Ovary (tissue), 7 donors: ENCODE measurements at regions not wholly inside any gene's neighbourhood (a gene's known extent, or its start where the extent isn't known, plus 50 kb on each side); places are given as distances from the start of the nearest gene placed in this dataset.

ENCODE experiments used
- DNase-seq, 5 donors: peaks; one replicate each; pipeline ENCODE4 v3.0.0-alpha.2; 2019 to 2020
- H3K27ac ChIP-seq, 2 donors: fragments of 200-600 bp; one replicate each; pipeline versions ENCODE4 v1.5.1 to v1.8.0; 2019 to 2022
- H3K27me3 ChIP-seq: fragments of 200-600 bp; one replicate; pipeline ENCODE4 v1.8.0; 2022
- H3K36me3 ChIP-seq: fragments of 200-600 bp; sonication (generic); one replicate; pipeline ENCODE4 v1.5.1; 2019
- H3K4me1 ChIP-seq: one replicate; pipeline ENCODE4 v1.8.1; 2013; ENCODE audit warnings: mild to moderate bottlenecking, moderate library complexity; ENCODE audit not compliant: insufficient read depth
- H3K4me3 ChIP-seq: fragments of 200-600 bp; sonication (generic); one replicate; pipeline ENCODE4 v1.5.1; 2017
- H3K9me3 ChIP-seq, 2 donors: fragments of 200-600 bp in 1 of 2; sonication (generic) in 1 of 2; one replicate each; pipeline versions ENCODE4 v1.5.1 to v1.8.1; 2013 to 2019; ENCODE audit warnings: mild to moderate bottlenecking in 1 of 2, moderate library complexity in 1 of 2
- EP300 ChIP-seq: sonication (generic); formaldehyde crosslinking; IDR thresholded peaks from one replicate; pipeline ENCODE4 v1.6.1; 2017; ENCODE audit warnings: antibody characterized with exemption
- POLR2A ChIP-seq: fragments of 450-650 bp; IDR thresholded peaks from one replicate; pipeline ENCODE4 v1.6.1; 2017; ENCODE audit warnings: antibody characterized with exemption, mild to moderate bottlenecking, moderate library complexity
- WGBS, 3 donors: extraction: QIAGEN DNeasy Blood & Tissue Kit in 1 of 3; methylation state at CpG; one replicate each; pipeline versions ENCODE4 v1.1.5 to v1.1.7; 2013 to 2017; 5-methylcytosine and 5-hydroxymethylcytosine counted together
- intact Hi-C, 4 donors: fragments of 100-400 bp; cut with DNase I; formaldehyde crosslinking; loops; one replicate each; pipeline versions ENCODE4 v1.11.0 to v1.15.1; 2022 to 2023
- TF ChIP-seq, protein P1 (sequence below), 3 donors: fragments of 450-650 bp in 2 of 3; fragments of 200-600 bp in 1 of 3; IDR thresholded peaks; one replicate each; pipeline versions ENCODE4 v1.5.1 to v1.8.0; 2016 to 2022; ENCODE audit warnings: antibody characterized with exemption in 3 of 3, mild to moderate bottlenecking in 1 of 3
- donor health status: DM: no; HTN: no; CAD: no; lungs with moderate emphysema.
- donor health status: DM: no; HTN: no; CAD: no.
- donor health status: Bipolar disorder and iron deficiency.
- donor health status: DM: no; HTN: no; CAD: no.
- donor health status: DM: yes; HTN: yes; CAD: no.

GRCh38 chr11:119977881-119978280 lies 160.0 kb downstream of the TRIM29 start:
- no peak overlapping the region for H3K4me3 ChIP-seq
- 75 to 79% (median 77%) methylated on average over 12 of the region's 12 CpGs for WGBS, 3 donors
- no peak overlapping the region for H3K27ac ChIP-seq
- intact Hi-C loops, result no loop called here
- no peaks in the 10 kb centered on the region for H3K9me3 ChIP-seq
- no peaks in the 10 kb centered on the region for H3K36me3 ChIP-seq
- TF ChIP-seq EP300 (no peak), POLR2A (no peak)
- TF ChIP-seq, protein P1, sequence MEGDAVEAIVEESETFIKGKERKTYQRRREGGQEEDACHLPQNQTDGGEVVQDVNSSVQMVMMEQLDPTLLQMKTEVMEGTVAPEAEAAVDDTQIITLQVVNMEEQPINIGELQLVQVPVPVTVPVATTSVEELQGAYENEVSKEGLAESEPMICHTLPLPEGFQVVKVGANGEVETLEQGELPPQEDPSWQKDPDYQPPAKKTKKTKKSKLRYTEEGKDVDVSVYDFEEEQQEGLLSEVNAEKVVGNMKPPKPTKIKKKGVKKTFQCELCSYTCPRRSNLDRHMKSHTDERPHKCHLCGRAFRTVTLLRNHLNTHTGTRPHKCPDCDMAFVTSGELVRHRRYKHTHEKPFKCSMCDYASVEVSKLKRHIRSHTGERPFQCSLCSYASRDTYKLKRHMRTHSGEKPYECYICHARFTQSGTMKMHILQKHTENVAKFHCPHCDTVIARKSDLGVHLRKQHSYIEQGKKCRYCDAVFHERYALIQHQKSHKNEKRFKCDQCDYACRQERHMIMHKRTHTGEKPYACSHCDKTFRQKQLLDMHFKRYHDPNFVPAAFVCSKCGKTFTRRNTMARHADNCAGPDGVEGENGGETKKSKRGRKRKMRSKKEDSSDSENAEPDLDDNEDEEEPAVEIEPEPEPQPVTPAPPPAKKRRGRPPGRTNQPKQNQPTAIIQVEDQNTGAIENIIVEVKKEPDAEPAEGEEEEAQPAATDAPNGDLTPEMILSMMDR (IDR thresholded peaks at IDR 0.05), result no peak
- H3K27me3 ChIP-seq, result no peaks in the 10 kb centered on the region
- H3K4me1 ChIP-seq, result no peaks in the 10 kb centered on the region
- no peak for DNase-seq

- Histone ChIP-seq H3K4me3 (no peak overlapping the region), H3K27me3 (no peaks in the 10 kb centered on the region), H3K4me1 (no peaks in the 10 kb centered on the region), H3K36me3 (no peaks in the 10 kb centered on the region), H3K27ac (no peak overlapping the region), H3K9me3 (no peaks in the 10 kb centered on the region)
- 76 to 84% (median 84%) methylated on average over 3 of the region's 3 CpGs for WGBS, 3 donors
- DNase-seq, result no peak
- intact Hi-C loops, result no loop called here
- TF ChIP-seq, protein P1 (IDR thresholded peaks at IDR 0.05), result no peak
- TF ChIP-seq POLR2A, result no peak
- TF ChIP-seq EP300, result no peak
These were observed 160.4 kb downstream of the TRIM29 start for GRCh38 chr11:119977561-119977860.

GRCh38 chr11:119976805-119977560 lies 160.9 kb downstream of the TRIM29 start:
- H3K36me3 ChIP-seq, result no peaks in the 10 kb centered on the region
- H3K27ac ChIP-seq, result no peak overlapping the region
- WGBS, 3 donors, result 72 to 85% (median 78%) methylated on average over 13 of the region's 13 CpGs
- no peak for DNase-seq
- no peaks in the 10 kb centered on the region for H3K27me3 ChIP-seq
- no peak overlapping the region for H3K4me3 ChIP-seq
- H3K9me3 ChIP-seq, result no peaks in the 10 kb centered on the region
- intact Hi-C loops, result no loop called here
- TF ChIP-seq POLR2A (no peak), EP300 (no peak)
- TF ChIP-seq, protein P1 (IDR thresholded peaks at IDR 0.05), result no peak
- H3K4me1 ChIP-seq, result no peaks in the 10 kb centered on the region

DNA sequence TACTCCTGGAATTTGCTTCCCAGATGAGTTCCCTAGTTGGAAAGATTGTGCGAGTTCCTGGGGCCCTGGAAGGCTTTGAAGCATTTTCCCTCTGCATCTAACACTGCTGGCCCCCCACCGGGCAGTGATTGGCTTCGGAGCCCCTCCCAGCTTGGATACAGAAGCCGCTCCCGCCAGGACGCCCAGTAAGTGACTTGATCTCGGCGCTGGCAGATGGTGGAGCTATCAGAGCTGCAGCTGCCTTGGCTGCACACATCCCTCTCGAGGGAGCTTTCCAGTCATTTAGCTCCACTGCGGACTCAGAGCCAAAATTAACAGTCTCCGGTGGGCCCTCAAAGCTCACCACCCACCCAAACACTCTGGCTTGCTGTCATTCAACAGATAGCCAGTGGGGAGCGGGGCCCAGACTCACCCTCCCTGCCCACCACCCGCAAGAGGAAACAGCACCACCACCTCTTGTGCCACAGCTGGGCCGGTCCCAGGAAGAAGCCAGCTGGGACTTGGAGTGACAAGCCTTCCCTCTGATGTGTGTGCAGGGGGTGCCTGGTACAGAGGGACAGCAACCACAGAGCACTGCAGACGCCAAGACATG lies 162.3 kb downstream of the TRIM29 start:
- no peak overlapping the region for H3K4me3 ChIP-seq
- no peaks in the 10 kb centered on the region for H3K9me3 ChIP-seq
- intact Hi-C loops, result no loop called here
- H3K4me1 ChIP-seq, result no peaks in the 10 kb centered on the region
- no peak overlapping the region for H3K27ac ChIP-seq
- no peak for DNase-seq
- H3K36me3 ChIP-seq, result no peaks in the 10 kb centered on the region
- H3K27me3 ChIP-seq, result no peaks in the 10 kb centered on the region
- 30 to 52% (median 42%) methylated on average over 15 of the region's 15 CpGs for WGBS, 3 donors
- TF ChIP-seq EP300 (no peak), POLR2A (no peak)
- TF ChIP-seq, protein P1 (IDR thresholded peaks at IDR 0.05), result no peak
